H1 (cell line): ENCODE measurements at regions not wholly inside any gene's neighbourhood (a gene's known extent, or its start where the extent isn't known, plus 50 kb on each side); places are given as distances from the start of the nearest gene placed in this dataset.

Source experiments
- CTCF ChIA-PET: fragments of 300-600 bp; sonication (Branson Sonifier 250); formaldehyde crosslinking; loops from one replicate; lab custom pipeline; 2021; ENCODE audit not compliant: partially characterized antibody; lab: Charles Lee
- POLR2A ChIA-PET: fragments of 300-600 bp; sonication (Branson Sonifier 250); formaldehyde crosslinking; loops from one replicate; lab custom pipeline; 2021; ENCODE audit warnings: inconsistent platforms; ENCODE audit not compliant: partially characterized antibody; lab: Charles Lee
- DNase-seq, 2 experiments: peaks; one replicate each; pipeline versions ENCODE4 v3.0.0 to v3.0.0-alpha.2; 2010 to 2022; ENCODE audit warnings: low spot score in 2 of 2, low read depth in 1 of 2, mixed read lengths in 1 of 2
- FAIRE-seq: peaks from 2 replicates; lab custom pipeline; 2011; peaks lifted over from hg19 to GRCh38; lab: Jason Lieb, UNC
- H2AFZ ChIP-seq: 2 replicates; pipeline ENCODE4 v1.8.1; 2012; ENCODE audit warnings: low read length, inconsistent platforms
- H2AK5ac ChIP-seq: 2 replicates; pipeline ENCODE4 v1.6.1; 2013; ENCODE audit warnings: low read depth, low read length
- H2BK120ac ChIP-seq: replicated peaks from 2 replicates; pipeline ENCODE3; 2013; ENCODE audit warnings: low read depth, low read length, inconsistent platforms
- H2BK12ac ChIP-seq: 2 replicates; pipeline ENCODE4 v1.6.1; 2013; ENCODE audit warnings: low read depth, low read length
- H2BK15ac ChIP-seq: 2 replicates; pipeline ENCODE4 v1.6.1; 2013; ENCODE audit warnings: low read length
- H2BK20ac ChIP-seq: 2 replicates; pipeline ENCODE4 v1.6.1; 2013; ENCODE audit warnings: low read length
- H2BK5ac ChIP-seq: 2 replicates; pipeline ENCODE4 v1.6.1; 2013; ENCODE audit warnings: low read depth, low read length
- H3K14ac ChIP-seq: 2 replicates; pipeline ENCODE4 v1.6.1; 2013; ENCODE audit warnings: inconsistent platforms; ENCODE audit not compliant: insufficient read length
- H3K18ac ChIP-seq: 2 replicates; pipeline ENCODE4 v1.6.1; 2013; ENCODE audit warnings: low read length; ENCODE audit errors: extremely low read depth
- H3K23ac ChIP-seq: 2 replicates; pipeline ENCODE4 v1.6.1; 2013; ENCODE audit warnings: inconsistent platforms; ENCODE audit not compliant: insufficient read length
- H3K23me2 ChIP-seq: 2 replicates; pipeline ENCODE4 v1.6.1; 2013; ENCODE audit warnings: low read depth, low read length
- H3K27ac ChIP-seq: 2 replicates; pipeline ENCODE4 v1.6.1; 2011; ENCODE audit warnings: low read depth, low read length, inconsistent platforms
- H3K27me3 ChIP-seq, 4 experiments: replicated peaks in 1 of 4; 1 replicate in 1 of 4; 2 replicates in 3 of 4; pipeline versions ENCODE4 v1.6.1 to v1.8.1; 2011 to 2013; ENCODE audit warnings: low read length in 3 of 4, mild to moderate bottlenecking in 3 of 4, inconsistent platforms in 2 of 4, mixed read lengths in 2 of 4, moderate library complexity in 1 of 4; ENCODE audit not compliant: control insufficient read depth in 3 of 4, insufficient read depth in 3 of 4; ENCODE audit errors: extremely low read depth in 1 of 4
- H3K36me3 ChIP-seq, 4 experiments: 2 replicates each; pipeline versions ENCODE4 v1.6.1 to v1.8.1; 2011 to 2013; ENCODE audit warnings: mild to moderate bottlenecking in 4 of 4, low read length in 3 of 4, moderate library complexity in 2 of 4, control low read depth in 1 of 4, inconsistent platforms in 1 of 4; ENCODE audit not compliant: insufficient read depth in 4 of 4, control insufficient read depth in 2 of 4
- H3K4ac ChIP-seq: replicated peaks from 2 replicates; pipeline ENCODE3; 2013; ENCODE audit warnings: low read length, low read depth, mixed read lengths, inconsistent platforms; ENCODE audit not compliant: insufficient read length
- H3K4me1 ChIP-seq, 4 experiments: replicated peaks in 1 of 4; 1 replicate in 1 of 4; 2 replicates in 3 of 4; pipeline versions ENCODE4 v1.6.1 to v1.8.1; 2011 to 2013; ENCODE audit warnings: low read length in 3 of 4, inconsistent platforms in 2 of 4, mixed read lengths in 1 of 4; ENCODE audit not compliant: insufficient read depth in 4 of 4, control insufficient read depth in 3 of 4
- H3K4me2 ChIP-seq, 2 experiments: 2 replicates each; pipeline versions ENCODE4 v1.6.1 to v1.8.1; 2011 to 2013; ENCODE audit warnings: low read depth in 2 of 2, low read length in 2 of 2, control low read depth in 1 of 2, inconsistent platforms in 1 of 2, mild to moderate bottlenecking in 1 of 2; ENCODE audit not compliant: insufficient read depth in 1 of 2
- H3K4me3 ChIP-seq, 4 experiments: fragments of 200-600, 300-600 bp in 1 of 4; sonication (generic), shearing (Covaris generic), sonication (Bioruptor Twin) in 1 of 4; 2 replicates each; pipeline versions ENCODE4 v1.5.1 to v1.8.1; 2011 to 2016; ENCODE audit warnings: low read length in 4 of 4, low read depth in 3 of 4, control low read depth in 2 of 4, inconsistent platforms in 2 of 4, mild to moderate bottlenecking in 2 of 4, mixed read lengths in 1 of 4, moderate library complexity in 1 of 4; ENCODE audit not compliant: insufficient read depth in 2 of 4; ENCODE audit errors: extremely low read depth in 1 of 4
- H3K56ac ChIP-seq: replicated peaks from 2 replicates; pipeline ENCODE3; 2013; ENCODE audit warnings: low read depth, mild to moderate bottlenecking, mixed read lengths, low read length, inconsistent platforms; ENCODE audit not compliant: insufficient read length
- H3K79me1 ChIP-seq: 2 replicates; pipeline ENCODE4 v1.6.1; 2013; ENCODE audit warnings: low read depth, low read length, control low read depth
- H3K79me2 ChIP-seq, 2 experiments: 2 replicates each; pipeline versions ENCODE4 v1.6.1 to v1.8.1; 2012 to 2013; ENCODE audit warnings: low read length in 2 of 2, mild to moderate bottlenecking in 2 of 2, inconsistent platforms in 1 of 2; ENCODE audit not compliant: insufficient read depth in 2 of 2, control insufficient read depth in 1 of 2
- H3K9ac ChIP-seq, 4 experiments: replicated peaks in 1 of 4; 1 replicate in 1 of 4; 2 replicates in 3 of 4; pipeline versions ENCODE4 v1.6.1 to v1.8.1; 2011 to 2013; ENCODE audit warnings: low read depth in 3 of 4, low read length in 3 of 4, control low read depth in 2 of 4, mild to moderate bottlenecking in 2 of 4, moderate library complexity in 2 of 4, inconsistent platforms in 1 of 4; ENCODE audit errors: extremely low read depth in 1 of 4
- H3K9me3 ChIP-seq, 2 experiments: 2 replicates each; pipeline versions ENCODE4 v1.6.1 to v1.8.1; 2012 to 2013; ENCODE audit warnings: mild to moderate bottlenecking in 2 of 2, moderate library complexity in 2 of 2, control low read depth in 1 of 2, inconsistent platforms in 1 of 2, low read depth in 1 of 2, low read length in 1 of 2, mixed read lengths in 1 of 2; ENCODE audit not compliant: insufficient read depth in 2 of 2
- H4K20me1 ChIP-seq, 2 experiments: replicated peaks in 1 of 2; 2 replicates each; pipeline versions ENCODE3 to v1.8.1; 2011 to 2013; ENCODE audit warnings: inconsistent platforms in 2 of 2, low read length in 2 of 2, mild to moderate bottlenecking in 1 of 2; ENCODE audit not compliant: insufficient read depth in 2 of 2, control insufficient read depth in 1 of 2
- H4K5ac ChIP-seq: 2 replicates; pipeline ENCODE4 v1.6.1; 2013; ENCODE audit warnings: low read length, low read depth, mixed read lengths, inconsistent platforms; ENCODE audit not compliant: insufficient read length
- H4K8ac ChIP-seq: 2 replicates; pipeline ENCODE4 v1.8.0; 2013; ENCODE audit warnings: mild to moderate bottlenecking, moderate library complexity, low read length, inconsistent platforms; ENCODE audit not compliant: insufficient read depth; ENCODE audit errors: extremely low read depth
- H4K91ac ChIP-seq: replicated peaks from 2 replicates; pipeline ENCODE3; 2013; ENCODE audit warnings: low read length, mixed read lengths, inconsistent platforms; ENCODE audit not compliant: insufficient read length
- BACH1 ChIP-seq: IDR thresholded peaks from 2 replicates; pipeline ENCODE4 v1.6.1; 2012; ENCODE audit warnings: low read length, improper control_type of control experiment
- BRCA1 ChIP-seq: IDR thresholded peaks from 2 replicates; pipeline ENCODE4 v1.6.1; 2012; ENCODE audit warnings: low read depth, low read length, improper control_type of control experiment
- CBX5 ChIP-seq: fragments of 300-800, 300-1000 bp; sonication (generic); IDR thresholded peaks from 2 replicates; pipeline ENCODE4 v1.7.1; 2016; ENCODE audit warnings: antibody characterized with exemption, low read length, low read depth
- JUND ChIP-seq: IDR thresholded peaks from 2 replicates; pipeline ENCODE4 v1.6.1; 2011; ENCODE audit warnings: mild to moderate bottlenecking, improper control_type of control experiment, low read length
- KDM5A ChIP-seq: fragments of 200-600 bp; IDR thresholded peaks from 2 replicates; pipeline ENCODE4 v1.7.1; 2012; ENCODE audit warnings: mild to moderate bottlenecking, low read length, inconsistent platforms, mixed read lengths
- SIRT6 ChIP-seq: IDR thresholded peaks from one replicate; pipeline ENCODE4 v1.7.1; 2012; ENCODE audit warnings: low read length, inconsistent platforms

GRCh38 chr7:23918286-23918685 lies 208.3 kb downstream of the STK31 start:
- ChIA-PET CTCF (interaction anchor here (0.9 kb wide), 1 partner anchor 13 kb away, joined by 4 read pairs; no protein-coding TSS in a partner anchor), POLR2A (no interaction called here)
- Histone ChIP-seq H3K18ac (no peak overlapping the region), H2BK12ac (no peak overlapping the region), H2AFZ (no peak overlapping the region), H3K27ac (no peak overlapping the region), H2BK15ac (no peak overlapping the region), H3K79me1 (no peaks in the 10 kb centered on the region), H3K23me2 (no peaks in the 10 kb centered on the region), H3K4ac (no peak overlapping the region), H2AK5ac (no peak overlapping the region), H2BK120ac (no peak overlapping the region), H2BK20ac (no peak overlapping the region), H3K27me3 (no peaks in the 10 kb centered on the region), H4K20me1 (no peaks in the 10 kb centered on the region), H3K9me3 (no peaks in the 10 kb centered on the region), H4K91ac (no peak overlapping the region), H3K79me2 (no peaks in the 10 kb centered on the region), H2BK5ac (no peak overlapping the region), H4K8ac (no peak overlapping the region), H3K4me1 (peaks cover 0 to 4% (median 1%) of the 10 kb centered on the region in 4 experiments; a peak in 1 of 7 replicates), H3K4me3 (no peak overlapping the region), H3K14ac (no peak overlapping the region), H3K56ac (no peak overlapping the region), H3K23ac (no peak overlapping the region), H3K4me2 (no peak overlapping the region), H3K36me3 (no peaks in the 10 kb centered on the region), H4K5ac (no peak overlapping the region), H3K9ac (no peak overlapping the region)
- no peak for DNase-seq
- no peak for FAIRE-seq
- TF ChIP-seq BACH1 (no peak), SIRT6 (no peak), CBX5 (no peak), BRCA1 (no peak), KDM5A (no peak), JUND (no peak)
